Activated naive CD8-positive, alpha-beta T cell treated with anti-CD3 and anti-CD28 coated beads, Interleukin-2, amount 50 U/mL, for 24 hours (primary cell): ENCODE measurements at regions not wholly inside any gene's neighbourhood (a gene's known extent, or its start where the extent isn't known, plus 50 kb on each side); places are given as distances from the start of the nearest gene placed in this dataset.

Source experiments
- ATAC-seq: fragments of 150-1000 bp; cut with Tn5 transposase; one replicate; pipeline ENCODE4 v1.10.0; 2021
- DNase-seq: peaks from one replicate; pipeline ENCODE4 v3.0.0; 2021
- H3K27ac Mint-ChIP-seq: one replicate; pipeline ENCODE4 v1.8.0; 2021; ENCODE audit warnings: mild to moderate bottlenecking, mixed read lengths
- H3K27me3 Mint-ChIP-seq: one replicate; pipeline ENCODE4 v1.8.0; 2021; ENCODE audit warnings: mixed read lengths
- H3K36me3 Mint-ChIP-seq: one replicate; pipeline ENCODE4 v1.8.0; 2021; ENCODE audit warnings: low read depth, mixed read lengths
- H3K4me1 Mint-ChIP-seq: one replicate; pipeline ENCODE4 v1.8.0; 2021; ENCODE audit warnings: mixed read lengths
- H3K4me3 Mint-ChIP-seq: one replicate; pipeline ENCODE4 v1.8.0; 2021; ENCODE audit warnings: mild to moderate bottlenecking, moderate library complexity, mixed read lengths
- H3K9me3 Mint-ChIP-seq: one replicate; pipeline ENCODE4 v1.8.0; 2021; ENCODE audit warnings: mixed read lengths

DNA sequence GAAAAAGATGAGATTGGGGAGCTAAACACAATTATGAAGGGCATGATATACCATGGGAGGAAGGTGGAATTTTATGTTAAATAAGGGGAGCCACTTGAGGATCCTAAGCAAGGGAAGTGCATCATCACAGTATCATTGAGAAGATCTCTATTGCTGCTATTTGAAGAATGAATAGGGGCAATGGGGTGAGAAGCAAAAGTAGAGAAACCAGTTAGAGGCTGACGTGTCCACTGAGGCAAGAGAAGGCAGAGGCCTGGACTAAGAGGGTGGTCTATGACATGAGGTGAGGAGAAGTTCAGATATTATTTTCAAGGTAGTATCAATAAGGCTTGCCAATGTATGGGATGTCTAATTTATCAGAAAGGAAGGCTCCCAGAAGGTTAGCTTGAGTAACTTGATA is 111.6 kb downstream of the TENT5A start:
- no peaks in the 10 kb centered on the region for H3K36me3 Mint-ChIP-seq
- no peaks in the 10 kb centered on the region for H3K27me3 Mint-ChIP-seq
- no peak for ATAC-seq
- no peaks in the 10 kb centered on the region for H3K4me1 Mint-ChIP-seq
- no peak overlapping the region for H3K4me3 Mint-ChIP-seq
- H3K9me3 Mint-ChIP-seq = peaks cover 17% of the 10 kb centered on the region
- no peak for DNase-seq
- H3K27ac Mint-ChIP-seq = no peak overlapping the region

DNA sequence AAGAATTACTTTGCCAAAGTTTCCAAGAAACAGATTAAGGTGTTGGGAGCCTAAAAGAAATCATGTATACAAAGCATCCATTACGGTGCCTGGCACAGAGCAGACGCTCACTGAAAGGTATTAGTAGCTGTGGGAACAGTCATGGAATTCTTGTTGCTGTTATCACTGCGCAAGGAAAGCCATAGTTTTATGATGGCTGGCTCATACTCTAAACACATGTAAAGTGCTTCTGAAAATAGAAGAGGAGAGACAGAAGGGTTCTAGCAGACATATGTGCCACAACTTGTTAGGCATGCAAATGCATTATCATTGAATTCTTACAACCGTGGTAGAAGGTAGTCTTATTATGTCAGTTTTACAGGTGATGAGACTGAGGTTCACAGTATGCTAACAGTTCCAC is 112.4 kb downstream of the TENT5A start:
- no peak for ATAC-seq
- Mint-ChIP-seq H3K4me1 (no peaks in the 10 kb centered on the region), H3K36me3 (no peaks in the 10 kb centered on the region), H3K27me3 (no peaks in the 10 kb centered on the region), H3K4me3 (no peak overlapping the region), H3K27ac (no peak overlapping the region), H3K9me3 (peaks cover 17% of the 10 kb centered on the region)
- DNase-seq = no peak

DNA sequence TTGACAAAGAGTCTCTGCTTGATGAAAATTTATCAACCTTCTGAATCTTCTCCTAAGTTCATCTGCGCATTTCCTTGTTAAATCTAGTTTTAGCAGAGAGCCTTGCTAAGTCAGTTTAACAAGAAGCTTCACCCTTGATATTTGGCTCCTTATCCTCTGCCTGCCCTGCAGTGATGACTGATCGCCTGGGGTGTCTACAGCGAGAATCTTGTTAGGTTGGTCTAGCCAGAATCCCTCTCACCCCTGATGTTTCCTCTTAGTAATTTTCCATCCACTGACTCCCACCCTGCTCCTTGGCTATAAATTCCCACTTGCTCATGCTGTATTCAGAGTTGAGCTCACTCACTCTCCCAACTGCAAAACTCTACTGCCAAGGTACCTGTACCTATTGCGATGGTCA is 114.1 kb downstream of the TENT5A start:
- Mint-ChIP-seq H3K9me3 (peaks cover 17% of the 10 kb centered on the region), H3K4me3 (no peak overlapping the region), H3K4me1 (no peaks in the 10 kb centered on the region), H3K27ac (no peak overlapping the region), H3K36me3 (no peaks in the 10 kb centered on the region), H3K27me3 (no peaks in the 10 kb centered on the region)
- DNase-seq (no peak), ATAC-seq (no peak)

DNA sequence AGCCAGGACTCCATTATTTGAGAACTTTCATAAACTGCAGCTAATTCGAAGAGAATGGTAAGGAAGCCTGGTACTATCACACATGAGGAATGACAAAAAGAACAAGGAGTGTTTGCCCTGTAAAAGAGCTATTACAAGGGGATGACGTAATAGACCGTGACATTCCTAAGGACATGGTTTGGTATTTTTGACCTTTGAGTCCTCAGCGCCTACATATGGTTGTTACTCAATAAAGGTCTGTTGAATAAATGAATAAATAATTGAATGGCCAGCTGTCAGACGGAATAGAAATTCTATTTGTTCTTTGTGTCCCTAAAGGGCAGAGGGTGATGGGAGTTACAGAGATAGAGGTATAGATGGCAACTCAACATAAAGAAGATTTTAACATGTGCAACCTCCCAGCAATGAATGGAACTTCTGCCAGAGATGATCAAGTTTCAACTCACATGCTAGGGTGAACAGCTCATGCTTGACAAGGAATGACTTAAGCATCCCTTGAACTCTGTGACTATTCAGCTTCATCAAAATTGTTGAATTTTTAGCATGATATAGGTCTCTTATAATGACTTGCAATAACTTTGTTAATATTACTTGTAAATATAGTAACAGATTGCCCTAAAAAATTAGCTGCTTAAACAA is 115.4 kb downstream of the TENT5A start:
- ATAC-seq = no peak
- no peaks in the 10 kb centered on the region for H3K36me3 Mint-ChIP-seq
- no peaks in the 10 kb centered on the region for H3K4me1 Mint-ChIP-seq
- no peak overlapping the region for H3K27ac Mint-ChIP-seq
- H3K27me3 Mint-ChIP-seq = no peaks in the 10 kb centered on the region
- no peak overlapping the region for H3K4me3 Mint-ChIP-seq
- DNase-seq = no peak
- H3K9me3 Mint-ChIP-seq = peaks cover 22% of the 10 kb centered on the region

DNA sequence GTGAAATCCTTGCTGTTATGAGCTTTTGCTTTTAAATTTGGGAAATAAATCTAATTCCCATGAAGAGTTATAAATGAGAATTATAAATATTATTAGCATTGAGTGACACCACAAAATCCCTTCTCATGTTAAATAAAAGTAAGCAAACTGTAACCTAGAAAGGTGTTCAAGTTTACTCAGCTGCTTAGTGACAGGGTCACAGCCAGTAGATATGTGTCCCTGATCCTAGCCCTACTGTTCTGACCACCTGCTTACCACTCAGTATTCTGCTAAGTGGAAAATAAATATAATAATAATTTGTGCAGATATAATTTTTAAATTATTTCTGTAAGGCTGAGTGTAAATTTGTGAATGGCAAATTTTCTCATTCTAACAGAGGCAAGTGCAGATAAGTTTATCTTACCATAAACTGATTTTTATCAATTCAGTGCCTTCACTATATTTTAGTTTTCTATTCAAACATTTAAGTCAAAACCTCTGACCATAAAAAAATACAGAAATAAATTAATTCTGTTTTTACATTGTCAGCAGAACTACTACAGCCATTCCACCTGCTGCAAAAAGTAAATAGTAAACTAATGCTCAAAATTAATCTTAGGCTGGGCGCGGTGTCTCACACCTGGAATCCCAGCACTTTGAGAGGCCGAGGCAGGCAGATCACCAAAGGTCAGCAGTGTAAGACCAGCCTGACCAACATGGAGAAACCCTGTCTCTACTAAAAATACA is 118.2 kb downstream of the TENT5A start:
- H3K36me3 Mint-ChIP-seq = no peaks in the 10 kb centered on the region
- DNase-seq (no peak), ATAC-seq (no peak)
- H3K4me3 Mint-ChIP-seq = no peak overlapping the region
- H3K27ac Mint-ChIP-seq = no peak overlapping the region
- H3K4me1 Mint-ChIP-seq = no peaks in the 10 kb centered on the region
- H3K27me3 Mint-ChIP-seq = no peaks in the 10 kb centered on the region
- peaks cover 26% of the 10 kb centered on the region for H3K9me3 Mint-ChIP-seq

DNA sequence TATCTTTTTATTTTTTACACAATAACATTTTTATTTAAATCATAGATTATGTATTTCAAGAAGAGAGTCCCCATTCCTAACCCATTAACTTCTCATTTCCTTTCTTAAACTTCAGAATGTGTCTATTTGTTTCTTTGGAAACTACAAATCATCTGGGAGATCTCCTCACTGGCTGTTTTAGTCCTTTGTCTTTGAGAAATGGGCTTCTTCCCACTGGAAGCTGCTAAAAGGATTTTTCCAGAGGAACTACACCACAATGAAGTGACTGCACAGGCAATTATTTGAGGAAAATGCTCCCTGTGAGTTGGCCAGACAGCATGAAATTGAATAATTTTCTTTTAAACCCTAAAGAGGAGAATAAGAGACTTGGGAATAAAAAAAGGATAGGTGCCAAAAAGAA is 119.1 kb downstream of the TENT5A start:
- Mint-ChIP-seq H3K4me1 (no peaks in the 10 kb centered on the region), H3K4me3 (no peak overlapping the region), H3K27me3 (no peaks in the 10 kb centered on the region), H3K9me3 (peaks cover 27% of the 10 kb centered on the region), H3K27ac (no peak overlapping the region), H3K36me3 (no peaks in the 10 kb centered on the region)
- no peak for ATAC-seq
- no peak for DNase-seq

DNA sequence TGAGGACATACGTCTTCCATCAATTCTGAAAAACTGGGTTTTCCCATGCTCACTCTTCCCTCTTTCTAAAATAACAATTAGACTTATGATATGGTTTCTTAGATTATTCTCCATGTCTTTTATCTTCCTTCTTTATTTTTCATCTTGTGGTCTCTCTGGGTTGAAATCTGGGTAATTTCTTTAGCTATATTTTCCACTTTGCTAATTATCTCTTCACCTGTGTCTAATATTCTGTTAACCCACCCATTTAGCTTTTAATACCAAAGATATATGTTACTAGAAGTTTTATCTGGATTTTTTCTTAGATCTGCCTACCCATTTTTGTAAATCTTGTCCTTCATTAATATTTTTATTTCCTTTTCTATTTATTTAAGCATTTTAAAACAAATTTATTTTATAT is 121.8 kb downstream of the TENT5A start:
- no peaks in the 10 kb centered on the region for H3K4me1 Mint-ChIP-seq
- no peak overlapping the region for H3K27ac Mint-ChIP-seq
- H3K36me3 Mint-ChIP-seq = no peaks in the 10 kb centered on the region
- peaks cover 29% of the 10 kb centered on the region for H3K9me3 Mint-ChIP-seq
- H3K27me3 Mint-ChIP-seq = no peaks in the 10 kb centered on the region
- DNase-seq (no peak), ATAC-seq (no peak)
- H3K4me3 Mint-ChIP-seq = no peak overlapping the region

GRCh38 chr6:81625216-81625615 is 127.3 kb downstream of the TENT5A start:
- H3K4me1 Mint-ChIP-seq = no peaks in the 10 kb centered on the region
- DNase-seq (no peak), ATAC-seq (no peak)
- H3K4me3 Mint-ChIP-seq = no peak overlapping the region
- no peak overlapping the region for H3K27ac Mint-ChIP-seq
- no peaks in the 10 kb centered on the region for H3K27me3 Mint-ChIP-seq
- H3K9me3 Mint-ChIP-seq = peaks cover 16% of the 10 kb centered on the region
- no peaks in the 10 kb centered on the region for H3K36me3 Mint-ChIP-seq

GRCh38 chr6:81624453-81624852 is 128.0 kb downstream of the TENT5A start:
- no peak for DNase-seq
- no peaks in the 10 kb centered on the region for H3K36me3 Mint-ChIP-seq
- H3K27ac Mint-ChIP-seq = no peak overlapping the region
- no peaks in the 10 kb centered on the region for H3K27me3 Mint-ChIP-seq
- peaks cover 16% of the 10 kb centered on the region for H3K9me3 Mint-ChIP-seq
- no peaks in the 10 kb centered on the region for H3K4me1 Mint-ChIP-seq
- no peak overlapping the region for H3K4me3 Mint-ChIP-seq
- no peak for ATAC-seq

- Mint-ChIP-seq H3K4me1 (no peaks in the 10 kb centered on the region), H3K4me3 (no peak overlapping the region), H3K9me3 (peaks cover 12% of the 10 kb centered on the region), H3K36me3 (no peaks in the 10 kb centered on the region), H3K27me3 (no peaks in the 10 kb centered on the region), H3K27ac (no peak overlapping the region)
- ATAC-seq = no peak
- DNase-seq = no peak
Measured at GRCh38 chr6:81623106-81623759, 129.2 kb downstream of the TENT5A start.

DNA sequence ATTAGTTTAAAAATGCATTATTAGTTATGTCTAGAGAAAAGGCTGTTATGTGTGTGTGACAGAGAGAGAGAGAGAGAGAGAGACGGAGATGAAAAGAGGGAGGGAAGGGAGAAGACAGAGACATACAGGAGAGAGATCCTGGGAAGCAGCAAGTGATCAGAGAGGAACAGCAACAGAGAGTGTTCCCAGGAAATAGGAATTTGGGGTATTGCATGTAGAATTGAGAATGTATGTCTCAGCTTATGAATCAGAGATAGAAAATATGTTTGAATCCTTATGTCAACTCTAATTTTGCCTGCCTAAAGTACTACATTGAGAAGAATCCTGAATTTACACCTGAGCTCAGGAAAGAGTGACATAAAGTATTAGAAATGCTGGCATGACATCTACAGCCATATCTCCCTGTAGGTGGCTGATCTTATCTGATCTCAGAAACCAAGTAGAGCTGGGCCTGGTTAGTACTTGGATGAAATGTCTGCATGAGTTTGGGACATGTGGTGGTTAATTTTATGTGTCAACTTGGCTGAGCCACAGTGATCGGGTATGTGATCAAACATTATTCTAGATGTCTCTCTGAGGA is 130.6 kb downstream of the TENT5A start:
- DNase-seq (no peak), ATAC-seq (no peak)
- Mint-ChIP-seq H3K27ac (no peak overlapping the region), H3K36me3 (no peaks in the 10 kb centered on the region), H3K4me1 (no peaks in the 10 kb centered on the region), H3K27me3 (no peaks in the 10 kb centered on the region), H3K4me3 (no peak overlapping the region), H3K9me3 (peaks cover 12% of the 10 kb centered on the region)

DNA sequence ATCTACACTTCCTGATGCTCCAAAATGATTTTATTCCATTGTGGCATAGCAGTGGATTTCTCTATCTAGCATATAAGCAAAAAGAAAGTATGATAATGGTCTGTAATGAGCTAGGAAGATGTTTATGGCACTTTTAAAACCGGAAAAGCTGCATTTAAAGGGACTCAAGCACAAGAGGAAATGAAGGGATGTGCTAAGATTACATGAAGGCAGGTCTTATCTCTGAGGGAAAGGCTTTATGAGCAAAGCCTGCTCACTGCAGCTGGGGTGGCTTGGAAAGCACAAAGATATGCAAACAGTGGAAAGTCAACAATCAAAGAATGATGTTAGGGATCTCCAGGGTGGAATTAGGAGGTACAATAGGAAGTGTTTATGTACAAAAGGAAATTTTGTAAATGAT is 138.2 kb downstream of the TENT5A start:
- Mint-ChIP-seq H3K4me1 (peaks cover 5% of the 10 kb centered on the region), H3K4me3 (no peak overlapping the region), H3K36me3 (no peaks in the 10 kb centered on the region), H3K27me3 (no peaks in the 10 kb centered on the region), H3K27ac (no peak overlapping the region), H3K9me3 (no peaks in the 10 kb centered on the region)
- ATAC-seq = no peak
- no peak for DNase-seq

DNA sequence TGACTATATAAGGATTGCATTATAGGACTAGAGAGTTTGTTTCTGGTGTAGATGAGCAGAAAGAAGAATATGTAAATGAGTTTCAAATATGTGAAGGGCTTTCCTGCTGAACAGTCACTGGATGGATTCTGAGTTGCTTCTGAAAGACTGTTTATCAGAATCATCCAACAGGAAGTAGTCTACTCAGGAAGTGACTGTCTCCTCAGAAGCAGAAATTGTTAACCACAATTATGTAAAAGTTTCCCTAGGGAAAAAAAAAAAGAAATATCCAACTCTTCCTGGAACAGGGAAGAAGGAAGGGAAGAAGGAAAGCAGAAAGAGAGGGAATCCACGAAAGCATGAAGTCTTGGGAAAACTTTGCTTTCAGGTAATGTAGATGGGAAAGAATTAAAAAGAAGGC is 138.9 kb downstream of the TENT5A start:
- Mint-ChIP-seq H3K27ac (no peak overlapping the region), H3K27me3 (no peaks in the 10 kb centered on the region), H3K4me1 (peaks cover 5% of the 10 kb centered on the region), H3K9me3 (no peaks in the 10 kb centered on the region), H3K4me3 (no peak overlapping the region), H3K36me3 (no peaks in the 10 kb centered on the region)
- ATAC-seq (no peak), DNase-seq (no peak)

DNA sequence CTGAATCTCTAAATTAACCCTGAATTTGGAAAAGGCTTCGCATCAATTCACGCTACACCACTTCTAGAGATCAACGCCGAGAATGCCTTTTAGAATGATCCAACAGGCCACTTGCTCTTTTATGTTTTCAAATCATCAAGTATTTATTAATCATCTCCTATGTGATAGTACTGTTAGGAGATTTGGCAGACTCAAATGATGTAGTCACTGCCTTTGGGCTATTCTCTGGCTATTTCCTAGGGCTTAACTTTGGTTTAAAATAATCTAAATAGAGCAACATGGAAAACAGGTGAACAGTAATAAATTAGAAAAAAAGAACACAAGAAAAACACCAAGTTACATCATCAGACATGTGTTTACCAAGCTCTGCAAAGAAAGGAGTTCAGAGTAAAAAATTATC is 140.3 kb downstream of the TENT5A start:
- DNase-seq (no peak), ATAC-seq (no peak)
- Mint-ChIP-seq H3K4me1 (peaks cover 5% of the 10 kb centered on the region), H3K4me3 (no peak overlapping the region), H3K27ac (no peak overlapping the region), H3K36me3 (no peaks in the 10 kb centered on the region), H3K9me3 (no peaks in the 10 kb centered on the region), H3K27me3 (no peaks in the 10 kb centered on the region)

- Mint-ChIP-seq H3K9me3 (no peaks in the 10 kb centered on the region), H3K4me1 (peaks cover 5% of the 10 kb centered on the region), H3K4me3 (no peak overlapping the region), H3K27ac (no peak overlapping the region), H3K36me3 (no peaks in the 10 kb centered on the region), H3K27me3 (no peaks in the 10 kb centered on the region)
- no peak for DNase-seq
- no peak for ATAC-seq
Measured at GRCh38 chr6:81609736-81610135, 142.7 kb downstream of the TENT5A start.
